HG02759 (cell line): ENCODE measurements at regions not wholly inside any gene's neighbourhood (a gene's known extent, or its start where the extent isn't known, plus 50 kb on each side); places are given as distances from the start of the nearest gene placed in this dataset.

Source experiments
- ATAC-seq: cut with Tn5 transposase; IDR thresholded peaks from one replicate; pipeline ENCODE4 v1.9.1; 2021; ENCODE audit warnings: mild to moderate bottlenecking, moderate library complexity; ENCODE audit not compliant: unreplicated experiment

- no peak for ATAC-seq
These were observed 490.2 kb downstream of the TLE4 start for GRCh38 chr9:80061940-80062339.

- no peak for ATAC-seq
These were observed 489.3 kb downstream of the TLE4 start for GRCh38 chr9:80061096-80061495.

- no peak for ATAC-seq
These were observed 488.2 kb downstream of the TLE4 start for GRCh38 chr9:80059979-80060378.

GRCh38 chr9:80059191-80059590 lies 487.4 kb downstream of the TLE4 start:
- no peak for ATAC-seq

GRCh38 chr9:80052830-80053229 lies 481.1 kb downstream of the TLE4 start:
- ATAC-seq, result no peak

- ATAC-seq, result no peak
These were observed 477.5 kb downstream of the TLE4 start for GRCh38 chr9:80049096-80049782.

- no peak for ATAC-seq
These were observed 474.7 kb downstream of the TLE4 start for GRCh38 chr9:80046481-80046880.

- no peak for ATAC-seq
These were observed 470.1 kb downstream of the TLE4 start for GRCh38 chr9:80041821-80042220.

- no peak for ATAC-seq
These were observed 468.7 kb downstream of the TLE4 start for GRCh38 chr9:80040457-80040856.

GRCh38 chr9:80030801-80031200 lies 459.0 kb downstream of the TLE4 start:
- ATAC-seq, result no peak

- ATAC-seq, result no peak
These were observed 456.7 kb downstream of the TLE4 start for GRCh38 chr9:80028501-80028900.

GRCh38 chr9:80025796-80026520 lies 454.2 kb downstream of the TLE4 start:
- no peak for ATAC-seq

GRCh38 chr9:80025131-80025530 lies 453.4 kb downstream of the TLE4 start:
- no peak for ATAC-seq

GRCh38 chr9:80020530-80020929 lies 448.8 kb downstream of the TLE4 start:
- ATAC-seq, result no peak

GRCh38 chr9:80020056-80020455 lies 448.3 kb downstream of the TLE4 start:
- no peak for ATAC-seq

- ATAC-seq, result no peak
These were observed 442.1 kb downstream of the TLE4 start for GRCh38 chr9:80013891-80014290.

GRCh38 chr9:80012557-80013330 lies 441.0 kb downstream of the TLE4 start:
- ATAC-seq, result no peak

GRCh38 chr9:80009204-80009603 lies 437.4 kb downstream of the TLE4 start:
- no peak for ATAC-seq

GRCh38 chr9:80004714-80005113 lies 432.9 kb downstream of the TLE4 start:
- no peak for ATAC-seq

- ATAC-seq, result no peak
These were observed 418.8 kb downstream of the TLE4 start for GRCh38 chr9:79990536-79990935.

- ATAC-seq, result no peak
These were observed 417.3 kb downstream of the TLE4 start for GRCh38 chr9:79989079-79989478.

GRCh38 chr9:79988126-79988525 lies 416.4 kb downstream of the TLE4 start:
- no peak for ATAC-seq
